ENCODE measurements at regions not wholly inside any gene's neighbourhood (a gene's known extent, or its start where the extent isn't known, plus 50 kb on each side); places are given as distances from the start of the nearest gene placed in this dataset.
"Not testable (repeated sequence)": the region's sequence is repeated elsewhere in the genome, so short reads cannot be mapped to it uniquely, and the experiment has no call there.

DNA sequence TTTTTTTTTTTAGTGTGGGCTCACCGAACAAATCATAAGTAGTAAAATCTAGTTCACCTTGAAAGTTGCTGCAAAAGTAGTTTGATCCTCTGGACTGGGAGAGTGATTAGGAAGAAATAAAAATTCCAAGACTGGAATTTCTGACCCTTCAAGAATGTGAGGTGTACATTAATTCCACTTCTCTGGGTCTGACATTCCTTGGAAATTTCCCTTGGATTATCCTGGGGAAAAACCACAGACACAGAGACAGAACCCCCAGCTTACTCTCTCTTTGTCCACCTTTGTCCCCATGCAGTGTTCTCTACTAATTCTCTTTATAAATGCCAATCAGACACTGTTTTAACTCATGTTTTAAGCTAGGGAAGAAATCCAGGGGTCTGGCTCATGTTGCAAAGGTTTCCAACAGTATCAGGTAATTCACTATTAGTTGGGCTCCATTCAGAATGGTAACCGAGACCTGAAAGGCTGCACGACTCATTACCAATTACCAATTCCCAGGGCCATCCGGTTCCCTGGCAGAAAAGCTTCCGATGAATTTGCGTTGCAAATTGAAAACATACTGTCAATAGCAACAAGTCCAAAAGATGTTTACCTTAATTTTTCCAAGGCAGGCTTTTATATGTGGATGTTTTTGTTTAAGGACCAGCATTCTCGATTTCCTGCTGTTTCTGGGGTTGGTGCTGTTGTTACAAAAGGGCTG, 86.3 kb downstream of the BAMBI start:
- TF ChIP-seq, protein P1, sequence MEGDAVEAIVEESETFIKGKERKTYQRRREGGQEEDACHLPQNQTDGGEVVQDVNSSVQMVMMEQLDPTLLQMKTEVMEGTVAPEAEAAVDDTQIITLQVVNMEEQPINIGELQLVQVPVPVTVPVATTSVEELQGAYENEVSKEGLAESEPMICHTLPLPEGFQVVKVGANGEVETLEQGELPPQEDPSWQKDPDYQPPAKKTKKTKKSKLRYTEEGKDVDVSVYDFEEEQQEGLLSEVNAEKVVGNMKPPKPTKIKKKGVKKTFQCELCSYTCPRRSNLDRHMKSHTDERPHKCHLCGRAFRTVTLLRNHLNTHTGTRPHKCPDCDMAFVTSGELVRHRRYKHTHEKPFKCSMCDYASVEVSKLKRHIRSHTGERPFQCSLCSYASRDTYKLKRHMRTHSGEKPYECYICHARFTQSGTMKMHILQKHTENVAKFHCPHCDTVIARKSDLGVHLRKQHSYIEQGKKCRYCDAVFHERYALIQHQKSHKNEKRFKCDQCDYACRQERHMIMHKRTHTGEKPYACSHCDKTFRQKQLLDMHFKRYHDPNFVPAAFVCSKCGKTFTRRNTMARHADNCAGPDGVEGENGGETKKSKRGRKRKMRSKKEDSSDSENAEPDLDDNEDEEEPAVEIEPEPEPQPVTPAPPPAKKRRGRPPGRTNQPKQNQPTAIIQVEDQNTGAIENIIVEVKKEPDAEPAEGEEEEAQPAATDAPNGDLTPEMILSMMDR (IDR thresholded peaks at IDR 0.05), result no peak
- Mint-ChIP-seq H3K27ac (ENCODE audit: unreplicated experiment) (no peak overlapping the region), H3K4me1 (ENCODE audit: low read depth) (peaks cover 4% of the 10 kb centered on the region), H3K4me3 (ENCODE audit: unreplicated experiment) (no peak overlapping the region), H3K9me3 (ENCODE audit: low read depth) (no peaks in the 10 kb centered on the region), H3K27me3 (ENCODE audit: low read depth) (no peaks in the 10 kb centered on the region), H3K36me3 (ENCODE audit: low read depth) (no peaks in the 10 kb centered on the region)
- DNase-seq (ENCODE audit: low spot score), result no peak

DNA sequence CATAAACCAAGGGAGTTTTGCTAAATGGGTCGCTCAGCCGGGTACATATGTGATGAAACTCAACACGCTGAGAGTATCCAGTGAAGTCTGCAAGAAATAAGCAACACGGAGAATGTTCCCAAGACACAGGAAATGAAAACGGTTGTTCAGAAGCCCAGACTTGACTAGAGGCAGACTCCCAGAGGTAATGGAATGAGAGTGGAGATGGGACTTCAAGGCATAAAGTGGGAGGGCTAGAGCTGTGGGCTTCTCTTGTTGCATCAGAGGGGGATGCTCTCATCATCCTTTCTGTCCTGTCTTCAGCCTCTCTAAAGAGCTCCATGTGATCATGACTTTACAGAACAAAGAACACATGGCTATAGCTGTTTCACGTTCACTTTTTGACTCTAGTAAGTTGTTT, 88.3 kb downstream of the BAMBI start:
- Mint-ChIP-seq H3K36me3 (ENCODE audit: low read depth) (no peaks in the 10 kb centered on the region), H3K9me3 (ENCODE audit: low read depth) (no peaks in the 10 kb centered on the region), H3K4me1 (ENCODE audit: low read depth) (peaks cover 9% of the 10 kb centered on the region), H3K27ac (ENCODE audit: unreplicated experiment) (no peak overlapping the region), H3K4me3 (ENCODE audit: unreplicated experiment) (no peak overlapping the region), H3K27me3 (ENCODE audit: low read depth) (no peaks in the 10 kb centered on the region)
- DNase-seq (ENCODE audit: low spot score), result no peak
- TF ChIP-seq, protein P1 (IDR thresholded peaks at IDR 0.05), result no peak

DNA sequence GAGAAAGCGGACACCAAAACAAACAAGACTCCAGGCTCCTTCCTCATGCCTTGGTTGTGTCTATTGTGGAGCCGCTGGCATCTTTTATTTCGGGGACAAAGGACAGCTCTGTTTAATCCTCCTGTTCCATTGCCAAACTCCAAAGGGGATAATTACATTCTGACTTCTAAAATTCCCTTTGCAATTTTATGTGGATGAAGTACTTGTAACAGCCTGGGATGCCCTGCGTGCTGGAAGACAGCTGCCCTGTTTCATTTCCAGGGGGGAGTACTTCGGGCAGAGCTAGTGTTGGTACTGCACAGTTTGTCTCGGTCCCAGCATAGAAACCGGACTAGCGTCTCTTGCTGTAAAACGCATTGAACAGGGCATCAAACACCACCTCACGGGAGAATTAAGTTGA, 90.9 kb downstream of the BAMBI start:
- Mint-ChIP-seq H3K36me3 (ENCODE audit: low read depth) (no peaks in the 10 kb centered on the region), H3K4me1 (ENCODE audit: low read depth) (peaks cover 9% of the 10 kb centered on the region), H3K9me3 (ENCODE audit: low read depth) (no peaks in the 10 kb centered on the region), H3K4me3 (ENCODE audit: unreplicated experiment) (no peak overlapping the region), H3K27me3 (ENCODE audit: low read depth) (no peaks in the 10 kb centered on the region), H3K27ac (ENCODE audit: unreplicated experiment) (no peak overlapping the region)
- TF ChIP-seq, protein P1 (IDR thresholded peaks at IDR 0.05), result no peak
- no peak for DNase-seq (ENCODE audit: low spot score)

DNA sequence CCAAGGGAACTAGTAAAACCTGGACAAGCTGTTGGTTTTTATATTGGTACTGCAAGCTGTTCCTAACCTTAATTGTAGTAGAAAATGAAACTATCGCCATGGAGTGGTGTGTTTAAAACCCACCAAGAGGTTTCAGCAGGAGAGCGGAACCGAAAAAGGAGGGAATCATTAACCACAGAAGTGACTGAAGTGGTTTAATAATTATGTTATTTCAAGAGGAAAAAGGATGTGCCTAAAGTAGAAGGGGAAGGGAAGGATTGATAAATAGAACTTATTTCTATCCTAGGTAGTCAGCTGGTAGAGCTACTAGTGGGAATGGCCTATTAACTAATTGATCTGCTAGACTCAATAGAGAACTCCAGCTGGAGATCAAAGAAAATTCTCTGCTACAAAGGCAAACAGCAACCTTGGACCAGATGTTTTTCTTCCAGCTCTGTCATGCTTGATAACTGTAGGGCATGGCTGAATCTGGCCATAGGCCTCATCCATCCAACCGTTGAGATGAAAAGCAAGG, 91.8 kb downstream of the BAMBI start:
- H3K4me3 Mint-ChIP-seq (ENCODE audit: unreplicated experiment), result no peak overlapping the region
- TF ChIP-seq, protein P1 (IDR thresholded peaks at IDR 0.05), result no peak
- no peaks in the 10 kb centered on the region for H3K27me3 Mint-ChIP-seq (ENCODE audit: low read depth)
- no peaks in the 10 kb centered on the region for H3K36me3 Mint-ChIP-seq (ENCODE audit: low read depth)
- H3K4me1 Mint-ChIP-seq (ENCODE audit: low read depth), result peaks cover 5% of the 10 kb centered on the region
- no peak for DNase-seq (ENCODE audit: low spot score)
- no peak overlapping the region for H3K27ac Mint-ChIP-seq (ENCODE audit: unreplicated experiment)
- no peaks in the 10 kb centered on the region for H3K9me3 Mint-ChIP-seq (ENCODE audit: low read depth)

DNA sequence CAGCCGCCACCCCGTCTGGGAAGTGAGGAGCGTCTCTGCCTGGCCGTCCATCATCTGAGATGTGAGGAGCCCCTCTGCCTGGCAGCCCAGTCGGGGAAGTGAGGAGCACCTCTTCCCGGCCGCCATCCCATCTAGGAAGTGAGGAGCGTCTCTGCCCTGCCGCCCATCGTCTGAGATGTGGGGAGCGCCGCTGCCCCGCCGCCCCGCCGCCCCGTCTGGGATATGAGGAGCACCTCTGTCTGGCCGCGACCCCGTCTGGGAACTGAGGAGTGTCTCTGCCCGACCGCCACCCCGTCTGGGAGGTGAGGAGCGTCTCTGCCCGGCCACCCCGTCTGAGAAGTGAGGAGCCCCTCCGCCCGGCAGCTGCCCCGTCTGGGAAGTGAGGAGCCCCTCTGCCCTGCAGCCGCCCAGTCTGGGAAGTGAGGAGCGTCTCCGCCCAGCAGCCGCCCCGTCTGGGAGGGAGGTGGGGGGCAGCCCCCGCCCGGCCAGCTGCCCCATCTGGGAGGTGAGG, 94.3 kb downstream of the BAMBI start:
- not testable (repeated sequence) for H3K4me1 Mint-ChIP-seq (ENCODE audit: low read depth); H3K27ac Mint-ChIP-seq (ENCODE audit: unreplicated experiment); H3K27me3 Mint-ChIP-seq (ENCODE audit: low read depth); H3K4me3 Mint-ChIP-seq (ENCODE audit: unreplicated experiment); H3K9me3 Mint-ChIP-seq (ENCODE audit: low read depth); H3K36me3 Mint-ChIP-seq (ENCODE audit: low read depth); DNase-seq (ENCODE audit: low spot score)
